Panc1 (cell line): ENCODE measurements at regions not wholly inside any gene's neighbourhood (a gene's known extent, or its start where the extent isn't known, plus 50 kb on each side); places are given as distances from the start of the nearest gene placed in this dataset.

Experiments
- ATAC-seq: fragments of 200-7000 bp; cut with Tn5 transposase; 2 replicates; pipeline ENCODE4 v1.9.1; 2020; ENCODE audit warnings: mild to moderate bottlenecking, moderate library complexity
- BruUV-seq: library from RNA; stranded (reverse); fragments of 400-500 nt; replicated peaks from 2 replicates; lab custom pipeline; 2021; lab: Mats Ljungman, UMichigan
- CTCF ChIA-PET: fragments of 300-600 bp; sonication (Branson Sonifier 250); formaldehyde crosslinking; loops from one replicate; lab custom pipeline; 2022; ENCODE audit warnings: antibody characterized with exemption; lab: Charles Lee
- POLR2A ChIA-PET: fragments of 300-600 bp; sonication (Branson Sonifier 250); formaldehyde crosslinking; loops from one replicate; lab custom pipeline; 2022; ENCODE audit warnings: antibody characterized with exemption; lab: Charles Lee
- DNase-seq: peaks from one replicate; pipeline ENCODE4 v3.0.0-alpha.2; 2010; ENCODE audit warnings: low read depth, low spot score
- H3K27ac ChIP-seq: 2 replicates; pipeline ENCODE4 v1.5.1; 2011; ENCODE audit warnings: mild to moderate bottlenecking, low read length, inconsistent platforms
- H3K27me3 ChIP-seq: fragments of 200-500 bp; sonication (Bioruptor generic); 2 replicates; pipeline ENCODE4 v1.6.0; 2014; ENCODE audit warnings: low read length, inconsistent platforms; ENCODE audit not compliant: control insufficient read depth, insufficient read depth
- H3K36me3 ChIP-seq: fragments of 200-500 bp; sonication (Bioruptor generic); 2 replicates; pipeline ENCODE4 v1.5.1; 2014; ENCODE audit warnings: inconsistent platforms, mild to moderate bottlenecking, low read length, moderate library complexity; ENCODE audit not compliant: control insufficient read depth, insufficient read depth
- H3K4me1 ChIP-seq: 2 replicates; pipeline ENCODE4 v1.5.1; 2011; ENCODE audit warnings: inconsistent platforms, mild to moderate bottlenecking, low read length, moderate library complexity; ENCODE audit not compliant: control insufficient read depth, insufficient read depth
- H3K4me3 ChIP-seq, 2 experiments: 2 replicates each; pipeline ENCODE4 v1.5.1; 2011 to 2012; ENCODE audit warnings: low read depth in 2 of 2, low read length in 2 of 2, mild to moderate bottlenecking in 2 of 2, inconsistent platforms in 1 of 2, moderate library complexity in 1 of 2
- H3K9me3 ChIP-seq: fragments of 200-500 bp; sonication (Bioruptor generic); 2 replicates; pipeline ENCODE4 v1.5.1; 2014; ENCODE audit warnings: low read depth, mild to moderate bottlenecking, inconsistent platforms, low read length, moderate library complexity; ENCODE audit not compliant: control insufficient read depth, insufficient read depth
- POLR2AphosphoS5 ChIP-seq: IDR thresholded peaks from 2 replicates; pipeline ENCODE4 v1.6.1; 2012; ENCODE audit warnings: mild to moderate bottlenecking, low read depth, low read length, moderate library complexity
- SIN3A ChIP-seq: IDR thresholded peaks from 2 replicates; pipeline ENCODE4 v1.6.1; 2012; ENCODE audit warnings: low read depth, mild to moderate bottlenecking, low read length, moderate library complexity, borderline replicate concordance; ENCODE audit not compliant: insufficient read depth
- TCF7L2 ChIP-seq: IDR thresholded peaks from 2 replicates; pipeline ENCODE4 v1.6.1; 2011; ENCODE audit warnings: mild to moderate bottlenecking, low read depth, low read length, inconsistent platforms
- in situ Hi-C: cut with HindIII; loops from 2 replicates; pipeline ENCODE4 v1.10.0; 2016; ENCODE audit warnings: low sequenced_read_pairs, low pct_unique_long_range_greater_than_20kb
- intact Hi-C: fragments of 100-400 bp; cut with micrococcal nuclease; formaldehyde crosslinking; loops from one replicate; pipeline ENCODE4 v1.10.0; 2022; ENCODE audit not compliant: unreplicated experiment
- TF ChIP-seq, protein P1 (sequence below), 2 experiments: IDR thresholded peaks; 2 replicates each; pipeline ENCODE4 v1.6.1; 2011 to 2012; ENCODE audit warnings: low read depth in 2 of 2, control low read depth in 1 of 2, low read length in 1 of 2, mild to moderate bottlenecking in 1 of 2, moderate library complexity in 1 of 2; ENCODE audit not compliant: insufficient read depth in 1 of 2
- TF ChIP-seq, protein P2 (sequence below): fragments of 450-650 bp; IDR thresholded peaks from 2 replicates; pipeline ENCODE4 v1.5.1; 2017; ENCODE audit warnings: mild to moderate bottlenecking

DNA sequence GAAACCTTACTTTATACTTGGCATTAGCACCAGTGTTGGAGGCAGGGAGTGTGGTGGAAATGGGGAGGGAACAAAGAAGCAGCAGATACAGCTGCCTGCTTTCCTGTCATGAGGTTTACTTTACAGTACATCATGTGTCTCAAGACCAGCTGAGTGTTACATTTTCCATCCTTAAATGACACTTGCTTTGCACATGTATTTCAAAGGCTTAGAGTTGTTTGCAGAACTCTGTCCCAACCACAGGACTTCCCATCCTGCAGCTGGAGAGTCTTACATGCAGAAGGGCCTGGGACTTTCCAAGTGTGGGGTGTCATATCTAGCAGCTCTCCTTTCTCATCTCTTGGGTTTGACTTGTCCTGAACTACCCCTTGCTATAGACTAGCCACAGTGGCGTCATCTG is 395.9 kb downstream of the DHX35 start:
- intact Hi-C loops: no loop called here

DNA sequence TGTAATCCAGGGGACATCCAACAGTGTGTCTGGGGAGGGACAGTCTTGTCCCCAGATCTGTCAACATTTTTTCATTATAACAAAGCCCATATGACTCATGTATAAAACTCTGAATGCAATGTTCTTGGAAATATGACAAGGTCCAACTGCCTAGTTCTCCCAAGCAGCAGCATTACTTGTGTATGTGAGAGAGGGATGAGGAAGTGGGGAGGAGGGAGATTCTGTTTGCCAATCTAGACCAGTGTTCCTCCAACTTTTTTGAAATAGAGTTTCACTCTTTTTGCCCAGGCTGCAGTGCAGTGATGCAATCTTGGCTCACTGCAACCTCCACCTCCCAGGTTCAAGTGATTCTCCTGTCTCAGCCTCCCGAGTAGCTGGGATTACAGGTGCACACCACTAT is 394.8 kb downstream of the DHX35 start:
- intact Hi-C loops: no loop called here
- TF ChIP-seq SIN3A: no peak
- TF ChIP-seq POLR2AphosphoS5: no peak
- no peak for TF ChIP-seq TCF7L2
- TF ChIP-seq, protein P1, sequence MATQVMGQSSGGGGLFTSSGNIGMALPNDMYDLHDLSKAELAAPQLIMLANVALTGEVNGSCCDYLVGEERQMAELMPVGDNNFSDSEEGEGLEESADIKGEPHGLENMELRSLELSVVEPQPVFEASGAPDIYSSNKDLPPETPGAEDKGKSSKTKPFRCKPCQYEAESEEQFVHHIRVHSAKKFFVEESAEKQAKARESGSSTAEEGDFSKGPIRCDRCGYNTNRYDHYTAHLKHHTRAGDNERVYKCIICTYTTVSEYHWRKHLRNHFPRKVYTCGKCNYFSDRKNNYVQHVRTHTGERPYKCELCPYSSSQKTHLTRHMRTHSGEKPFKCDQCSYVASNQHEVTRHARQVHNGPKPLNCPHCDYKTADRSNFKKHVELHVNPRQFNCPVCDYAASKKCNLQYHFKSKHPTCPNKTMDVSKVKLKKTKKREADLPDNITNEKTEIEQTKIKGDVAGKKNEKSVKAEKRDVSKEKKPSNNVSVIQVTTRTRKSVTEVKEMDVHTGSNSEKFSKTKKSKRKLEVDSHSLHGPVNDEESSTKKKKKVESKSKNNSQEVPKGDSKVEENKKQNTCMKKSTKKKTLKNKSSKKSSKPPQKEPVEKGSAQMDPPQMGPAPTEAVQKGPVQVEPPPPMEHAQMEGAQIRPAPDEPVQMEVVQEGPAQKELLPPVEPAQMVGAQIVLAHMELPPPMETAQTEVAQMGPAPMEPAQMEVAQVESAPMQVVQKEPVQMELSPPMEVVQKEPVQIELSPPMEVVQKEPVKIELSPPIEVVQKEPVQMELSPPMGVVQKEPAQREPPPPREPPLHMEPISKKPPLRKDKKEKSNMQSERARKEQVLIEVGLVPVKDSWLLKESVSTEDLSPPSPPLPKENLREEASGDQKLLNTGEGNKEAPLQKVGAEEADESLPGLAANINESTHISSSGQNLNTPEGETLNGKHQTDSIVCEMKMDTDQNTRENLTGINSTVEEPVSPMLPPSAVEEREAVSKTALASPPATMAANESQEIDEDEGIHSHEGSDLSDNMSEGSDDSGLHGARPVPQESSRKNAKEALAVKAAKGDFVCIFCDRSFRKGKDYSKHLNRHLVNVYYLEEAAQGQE (IDR thresholded peaks at IDR 0.05; ENCODE audit: insufficient read depth in 1 of 2, low read depth in 2 of 2, low read length in 1 of 2): no peak
- TF ChIP-seq, protein P2, sequence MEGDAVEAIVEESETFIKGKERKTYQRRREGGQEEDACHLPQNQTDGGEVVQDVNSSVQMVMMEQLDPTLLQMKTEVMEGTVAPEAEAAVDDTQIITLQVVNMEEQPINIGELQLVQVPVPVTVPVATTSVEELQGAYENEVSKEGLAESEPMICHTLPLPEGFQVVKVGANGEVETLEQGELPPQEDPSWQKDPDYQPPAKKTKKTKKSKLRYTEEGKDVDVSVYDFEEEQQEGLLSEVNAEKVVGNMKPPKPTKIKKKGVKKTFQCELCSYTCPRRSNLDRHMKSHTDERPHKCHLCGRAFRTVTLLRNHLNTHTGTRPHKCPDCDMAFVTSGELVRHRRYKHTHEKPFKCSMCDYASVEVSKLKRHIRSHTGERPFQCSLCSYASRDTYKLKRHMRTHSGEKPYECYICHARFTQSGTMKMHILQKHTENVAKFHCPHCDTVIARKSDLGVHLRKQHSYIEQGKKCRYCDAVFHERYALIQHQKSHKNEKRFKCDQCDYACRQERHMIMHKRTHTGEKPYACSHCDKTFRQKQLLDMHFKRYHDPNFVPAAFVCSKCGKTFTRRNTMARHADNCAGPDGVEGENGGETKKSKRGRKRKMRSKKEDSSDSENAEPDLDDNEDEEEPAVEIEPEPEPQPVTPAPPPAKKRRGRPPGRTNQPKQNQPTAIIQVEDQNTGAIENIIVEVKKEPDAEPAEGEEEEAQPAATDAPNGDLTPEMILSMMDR: no peak
- no TSS peak for BruUV-seq
- no peak for ATAC-seq
- in situ Hi-C loops: no loop called here
- ChIA-PET CTCF (no interaction called here), POLR2A (no interaction called here)
- no peak overlapping the region for H3K27ac ChIP-seq
- H3K27me3 ChIP-seq: no peaks in the 10 kb centered on the region
- H3K9me3 ChIP-seq: no peaks in the 10 kb centered on the region
- H3K4me3 ChIP-seq: no peak overlapping the region
- no peaks in the 10 kb centered on the region for H3K36me3 ChIP-seq
- no peak for DNase-seq
- H3K4me1 ChIP-seq: no peaks in the 10 kb centered on the region

More for the DNA sequence above, 395.9 kb downstream of the DHX35 start:
- ATAC-seq (no peak), DNase-seq (no peak)
- ChIA-PET CTCF (no interaction called here), POLR2A (no interaction called here)
- TF ChIP-seq TCF7L2 (no peak), POLR2AphosphoS5 (no peak)
- TF ChIP-seq, protein P2: no peak
- TF ChIP-seq, protein P1 (IDR thresholded peaks at IDR 0.05; ENCODE audit: insufficient read depth in 1 of 2, low read depth in 2 of 2, low read length in 1 of 2): no peak
- in situ Hi-C loops: no loop called here
- Histone ChIP-seq H3K27me3 (no peaks in the 10 kb centered on the region), H3K4me3 (no peak overlapping the region), H3K4me1 (no peaks in the 10 kb centered on the region), H3K9me3 (no peaks in the 10 kb centered on the region), H3K27ac (no peak overlapping the region), H3K36me3 (no peaks in the 10 kb centered on the region)
- no TSS peak for BruUV-seq
